ENCODE measurements at regions not wholly inside any gene's neighbourhood (a gene's known extent, or its start where the extent isn't known, plus 50 kb on each side); places are given as distances from the start of the nearest gene placed in this dataset.

GRCh38 chr1:70628973-70629372, 217.9 kb downstream of the CTH start:
- H3K4me3 ChIP-seq (ENCODE audit: low read depth, low read length) = no peak overlapping the region
- no peak for TF ChIP-seq CTCF (IDR thresholded peaks at IDR 0.05; ENCODE audit: borderline replicate concordance, insufficient read depth, low read depth, low read length)

GRCh38 chr1:70633004-70633403, 221.9 kb downstream of the CTH start:
- no peak for TF ChIP-seq CTCF (IDR thresholded peaks at IDR 0.05; ENCODE audit: borderline replicate concordance, insufficient read depth, low read depth, low read length)

GRCh38 chr1:70635868-70636267, 224.8 kb downstream of the CTH start:
- no peak overlapping the region for H3K4me3 ChIP-seq (ENCODE audit: low read depth, low read length)
- no peak for TF ChIP-seq CTCF (IDR thresholded peaks at IDR 0.05; ENCODE audit: borderline replicate concordance, insufficient read depth, low read depth, low read length)

More at GRCh38 chr1:70633004-70633403, 221.9 kb downstream of the CTH start:
- no peak overlapping the region for H3K4me3 ChIP-seq (ENCODE audit: low read depth, low read length)

GRCh38 chr1:70641868-70642267, 230.8 kb downstream of the CTH start:
- TF ChIP-seq CTCF (IDR thresholded peaks at IDR 0.05; ENCODE audit: borderline replicate concordance, insufficient read depth, low read depth, low read length) = no peak
- no peak overlapping the region for H3K4me3 ChIP-seq (ENCODE audit: low read depth, low read length)

GRCh38 chr1:70656361-70656760, 245.3 kb downstream of the CTH start:
- H3K4me3 ChIP-seq (ENCODE audit: low read depth, low read length) = no peak overlapping the region
- no peak for TF ChIP-seq CTCF (IDR thresholded peaks at IDR 0.05; ENCODE audit: borderline replicate concordance, insufficient read depth, low read depth, low read length)

- H3K4me3 ChIP-seq (ENCODE audit: low read depth, low read length) = no peak overlapping the region
- TF ChIP-seq CTCF (IDR thresholded peaks at IDR 0.05; ENCODE audit: borderline replicate concordance, insufficient read depth, low read depth, low read length) = no peak
These were observed 248.8 kb downstream of the CTH start for GRCh38 chr1:70659891-70660290.

- H3K4me3 ChIP-seq (ENCODE audit: low read depth, low read length) = no peak overlapping the region
- TF ChIP-seq CTCF (IDR thresholded peaks at IDR 0.05; ENCODE audit: borderline replicate concordance, insufficient read depth, low read depth, low read length) = no peak
These were observed 255.5 kb downstream of the CTH start for GRCh38 chr1:70666381-70667140.

Measured in GM12875 (cell line).